ENCODE measurements at regions not wholly inside any gene's neighbourhood (a gene's known extent, or its start where the extent isn't known, plus 50 kb on each side); places are given as distances from the start of the nearest gene placed in this dataset.
"Not testable (repeated sequence)": the region's sequence is repeated elsewhere in the genome, so short reads cannot be mapped to it uniquely, and the experiment has no call there.

GRCh38 chr5:104456122-104456521, 893.5 kb upstream of the NUDT12 start:
- no peak for DNase-seq

GRCh38 chr5:104452550-104452949, 890.0 kb upstream of the NUDT12 start:
- no peak for DNase-seq

GRCh38 chr5:104451911-104452310, 889.3 kb upstream of the NUDT12 start:
- DNase-seq = not testable (repeated sequence)

DNA sequence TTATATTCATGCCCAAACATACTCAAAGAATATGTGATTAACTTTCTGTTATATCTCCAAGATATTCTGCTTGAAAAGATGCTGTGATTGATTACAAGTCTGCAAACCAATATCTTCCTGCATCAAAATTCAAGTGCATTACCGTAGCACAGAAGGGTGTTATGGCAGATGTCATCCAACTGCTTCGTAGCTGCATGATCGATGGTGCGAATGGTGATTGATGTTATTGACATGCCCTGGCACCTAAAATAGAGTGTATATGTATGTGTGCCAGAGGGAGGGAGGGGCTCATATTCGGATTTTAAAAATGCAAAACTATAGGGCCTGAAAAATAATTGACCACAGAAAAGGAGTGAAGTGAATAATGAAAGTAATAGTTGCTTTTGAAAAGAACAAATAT, 882.1 kb upstream of the NUDT12 start:
- no peak for DNase-seq

GRCh38 chr5:104443706-104444105, 881.1 kb upstream of the NUDT12 start:
- no peak for DNase-seq

GRCh38 chr5:104431981-104432380, 869.4 kb upstream of the NUDT12 start:
- DNase-seq = no peak

GRCh38 chr5:104431002-104431620, 868.5 kb upstream of the NUDT12 start:
- no peak for DNase-seq

DNA sequence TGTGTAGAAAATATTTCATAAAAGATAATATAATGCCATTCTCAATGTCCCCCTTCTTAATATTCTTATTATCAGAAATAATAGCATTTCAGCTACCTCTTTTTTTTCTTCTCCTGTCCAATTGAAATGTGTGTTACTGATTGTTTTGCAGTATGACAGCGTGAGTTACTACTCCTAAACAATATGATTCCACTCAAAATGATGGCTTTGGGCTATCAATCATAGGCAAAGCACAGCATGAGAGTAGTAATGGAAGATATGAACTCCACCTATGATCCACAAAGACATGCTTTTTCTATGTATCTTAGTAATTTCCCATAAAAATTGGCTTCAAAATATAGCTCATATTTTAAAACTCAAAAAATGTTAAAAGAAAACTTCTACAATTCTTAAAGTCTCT, 867.3 kb upstream of the NUDT12 start:
- DNase-seq = no peak

- DNase-seq = no peak
These were observed 858.8 kb upstream of the NUDT12 start for GRCh38 chr5:104421431-104421830.

DNA sequence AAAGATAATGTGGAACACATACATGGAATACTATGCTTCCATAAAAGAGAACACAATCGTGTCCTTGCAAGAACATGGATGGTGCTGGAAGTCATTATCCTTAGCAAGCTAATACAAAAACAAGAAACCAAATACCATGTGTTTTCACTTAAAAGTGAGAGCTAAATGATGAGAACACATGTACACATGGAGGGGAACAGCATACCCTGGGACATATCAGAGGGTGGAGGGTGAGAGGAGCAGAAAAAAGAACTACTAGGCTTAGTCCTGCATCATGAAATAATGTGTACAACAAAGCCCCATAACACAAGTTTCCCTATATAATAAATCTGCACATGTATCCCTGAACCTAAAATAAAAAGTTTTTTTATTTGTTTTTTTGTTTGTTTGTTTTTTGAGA, 855.5 kb upstream of the NUDT12 start:
- no peak for DNase-seq

DNA sequence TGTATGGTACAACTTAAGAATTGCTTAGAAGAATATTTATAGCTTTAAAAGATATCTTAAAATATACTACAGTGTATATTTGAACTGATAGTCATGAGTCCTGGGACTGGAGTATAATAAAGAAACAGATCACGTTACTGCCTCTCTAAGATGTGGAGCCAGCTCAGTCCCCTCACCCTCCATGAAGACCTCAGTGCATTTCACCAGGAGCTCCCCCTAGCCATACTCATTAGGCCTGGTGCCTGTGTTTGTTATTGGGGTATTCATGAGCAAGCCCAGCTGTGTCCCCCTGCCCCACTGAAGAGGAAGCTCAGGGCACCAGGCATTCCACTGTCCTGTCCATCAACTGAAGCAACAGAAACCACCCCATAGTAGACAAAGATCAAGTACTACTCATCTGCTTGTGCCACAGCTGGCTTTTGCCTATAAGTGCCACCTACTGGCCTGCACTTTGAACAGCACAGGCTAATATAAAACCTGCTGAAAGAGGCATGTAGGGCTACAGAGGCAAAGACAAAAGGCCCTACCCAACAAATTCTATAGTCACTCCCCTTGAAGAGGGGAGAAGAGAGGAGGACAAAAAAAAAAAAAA, 850.2 kb upstream of the NUDT12 start:
- no peak for DNase-seq

GRCh38 chr5:104400941-104401340, 838.4 kb upstream of the NUDT12 start:
- DNase-seq = peak; percentile 44

- no peak for DNase-seq
These were observed 823.3 kb upstream of the NUDT12 start for GRCh38 chr5:104385906-104386305.

DNA sequence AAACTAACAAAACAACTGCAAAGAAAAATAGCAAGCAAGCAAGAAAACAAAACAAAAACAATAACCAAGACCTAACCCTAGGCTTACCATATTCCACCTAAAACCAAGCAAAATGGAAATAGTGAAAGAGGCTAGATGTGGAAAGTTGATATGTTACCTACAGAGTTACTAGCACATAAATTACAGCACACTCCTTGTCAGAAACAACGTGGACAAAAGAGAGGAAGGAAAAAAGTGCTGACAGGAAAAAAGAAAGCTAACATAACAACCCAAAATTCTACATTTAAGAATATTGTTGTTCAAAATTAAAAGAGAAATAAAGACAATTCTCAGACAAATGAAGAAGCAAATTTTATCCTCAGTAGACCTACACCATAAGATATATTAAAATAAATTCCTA, 812.8 kb upstream of the NUDT12 start:
- DNase-seq = no peak

GRCh38 chr5:104372796-104373195, 810.2 kb upstream of the NUDT12 start:
- no peak for DNase-seq

GRCh38 chr5:104372376-104372775, 809.8 kb upstream of the NUDT12 start:
- no peak for DNase-seq

DNA sequence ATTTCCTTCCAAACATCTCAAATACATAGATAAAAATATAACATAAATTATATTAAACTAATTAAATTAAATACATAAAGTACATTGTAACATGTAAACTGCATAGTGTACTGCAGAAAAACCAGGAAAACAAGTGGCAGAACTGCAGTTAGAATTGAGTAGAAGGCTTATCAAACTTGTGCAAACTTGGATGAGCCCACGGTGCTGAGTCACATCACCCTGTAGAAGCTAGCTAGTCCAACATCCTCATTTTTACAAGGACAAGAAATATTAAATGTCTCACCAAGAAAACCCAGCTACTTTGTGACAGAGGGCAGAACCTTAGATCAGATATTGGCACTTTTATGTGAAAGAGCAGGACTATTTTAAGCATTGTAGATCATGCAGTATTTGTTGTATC, 807.9 kb upstream of the NUDT12 start:
- no peak for DNase-seq

DNA sequence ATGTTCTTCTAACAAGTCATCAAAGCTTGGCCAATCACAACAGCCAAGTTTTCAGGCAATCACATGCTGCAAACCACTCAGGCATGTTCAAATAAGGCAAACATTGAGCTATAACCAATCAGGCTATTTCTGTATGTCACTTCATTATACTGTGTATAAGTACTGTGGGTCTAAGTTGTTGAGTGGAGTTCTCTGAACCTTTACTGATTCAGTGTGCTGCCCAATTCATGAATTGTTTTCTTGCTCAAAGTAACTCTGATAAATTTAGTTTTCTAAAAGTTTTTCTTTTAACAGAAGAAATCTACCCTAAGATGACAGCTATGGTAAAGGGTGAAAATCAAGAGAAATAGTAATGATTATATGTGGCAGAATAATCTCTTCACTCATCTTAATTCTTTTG, 805.4 kb upstream of the NUDT12 start:
- DNase-seq = no peak

- DNase-seq = no peak
These were observed 801.0 kb upstream of the NUDT12 start for GRCh38 chr5:104363567-104363966.

DNA sequence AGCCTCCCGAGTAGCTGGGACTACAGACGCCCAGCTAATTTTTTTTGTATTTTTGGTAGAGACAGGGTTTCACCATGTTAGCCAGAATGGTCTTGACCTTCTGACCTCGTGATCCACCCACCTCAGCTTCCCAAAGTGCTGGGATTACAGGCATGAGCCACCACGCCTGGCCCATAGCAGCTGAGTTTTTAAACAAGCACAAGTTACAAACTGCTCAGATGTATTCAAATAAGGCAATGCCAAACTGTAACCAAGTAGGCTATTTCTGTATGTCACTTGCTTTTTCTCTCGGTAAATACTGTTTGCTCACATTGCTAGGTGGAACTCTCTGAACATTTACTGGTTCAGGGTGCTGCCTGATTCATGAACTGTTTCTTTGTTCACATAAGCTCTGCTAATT, 799.3 kb upstream of the NUDT12 start:
- DNase-seq = no peak

GRCh38 chr5:104355350-104355749, 792.8 kb upstream of the NUDT12 start:
- DNase-seq = no peak

DNA sequence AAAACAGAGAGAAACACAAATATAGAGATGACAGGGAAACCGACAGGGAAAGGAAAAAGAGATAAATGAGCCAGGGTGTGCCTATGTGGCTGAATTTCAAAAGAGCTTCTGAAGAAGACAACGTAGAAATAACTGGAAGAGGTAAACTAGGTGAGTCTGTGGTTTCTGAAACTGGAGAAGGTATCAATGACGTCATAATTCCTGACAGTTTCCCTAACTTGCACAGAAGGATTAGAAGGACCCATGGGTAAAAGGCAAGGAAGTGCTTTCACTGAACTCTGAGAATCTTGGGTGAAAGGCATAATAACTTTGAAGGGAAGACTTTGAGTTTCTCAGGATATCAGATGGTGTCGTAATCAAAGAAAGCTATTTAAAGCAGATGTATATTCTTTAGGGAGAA, 790.8 kb upstream of the NUDT12 start:
- DNase-seq = no peak

DNA sequence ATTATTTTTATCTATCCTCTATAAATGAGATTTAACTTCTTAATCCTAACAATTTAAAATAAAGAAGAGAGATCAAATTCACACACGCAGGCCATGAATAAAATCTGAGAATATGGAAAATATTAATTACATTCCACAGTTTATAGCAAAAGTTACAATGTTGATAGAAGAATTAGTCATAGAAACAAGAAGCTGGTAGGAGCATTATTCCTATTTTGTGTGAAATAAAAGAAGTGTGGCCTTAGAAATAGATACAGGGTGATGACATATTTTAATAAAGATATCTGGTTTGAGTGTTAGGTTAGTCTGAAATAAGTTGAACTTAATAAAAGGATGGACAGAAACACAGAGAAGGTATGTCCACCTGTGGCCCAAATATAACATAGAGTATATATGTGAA, 790.4 kb upstream of the NUDT12 start:
- DNase-seq = no peak

DNA sequence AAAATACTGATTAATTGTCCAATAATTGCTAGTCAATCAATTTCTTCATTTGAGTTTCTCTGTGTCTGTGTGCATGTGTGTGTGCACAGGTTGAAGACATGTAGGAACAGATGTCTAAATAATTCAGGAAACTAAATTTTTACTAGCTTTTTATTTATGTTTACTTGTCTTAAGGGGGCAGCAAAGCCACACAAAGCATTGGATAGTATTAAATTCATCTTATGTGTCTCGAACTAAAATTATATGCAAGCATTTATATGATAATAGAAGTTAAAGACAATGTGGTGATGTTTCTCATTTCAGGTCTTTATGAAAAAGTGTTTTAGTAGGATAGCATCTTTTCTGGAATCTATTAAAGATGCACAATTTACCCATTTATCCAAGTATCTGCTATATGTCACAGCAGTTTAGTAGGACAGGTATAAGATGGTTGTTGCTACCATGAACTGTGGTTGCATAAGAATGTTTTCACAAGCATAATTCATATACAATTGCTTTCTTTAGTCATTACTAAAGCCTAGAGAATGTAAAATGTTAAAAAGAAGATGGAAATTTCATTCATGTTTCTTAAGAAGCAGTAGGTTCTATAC, 784.6 kb upstream of the NUDT12 start:
- DNase-seq = no peak

Measured in retina (tissue), 1 donor.